ENCODE measurements at regions not wholly inside any gene's neighbourhood (a gene's known extent, or its start where the extent isn't known, plus 50 kb on each side); places are given as distances from the start of the nearest gene placed in this dataset.
A peak's percentile ranks its signal among the peaks of the same experiment; 100 is the strongest.

DNA sequence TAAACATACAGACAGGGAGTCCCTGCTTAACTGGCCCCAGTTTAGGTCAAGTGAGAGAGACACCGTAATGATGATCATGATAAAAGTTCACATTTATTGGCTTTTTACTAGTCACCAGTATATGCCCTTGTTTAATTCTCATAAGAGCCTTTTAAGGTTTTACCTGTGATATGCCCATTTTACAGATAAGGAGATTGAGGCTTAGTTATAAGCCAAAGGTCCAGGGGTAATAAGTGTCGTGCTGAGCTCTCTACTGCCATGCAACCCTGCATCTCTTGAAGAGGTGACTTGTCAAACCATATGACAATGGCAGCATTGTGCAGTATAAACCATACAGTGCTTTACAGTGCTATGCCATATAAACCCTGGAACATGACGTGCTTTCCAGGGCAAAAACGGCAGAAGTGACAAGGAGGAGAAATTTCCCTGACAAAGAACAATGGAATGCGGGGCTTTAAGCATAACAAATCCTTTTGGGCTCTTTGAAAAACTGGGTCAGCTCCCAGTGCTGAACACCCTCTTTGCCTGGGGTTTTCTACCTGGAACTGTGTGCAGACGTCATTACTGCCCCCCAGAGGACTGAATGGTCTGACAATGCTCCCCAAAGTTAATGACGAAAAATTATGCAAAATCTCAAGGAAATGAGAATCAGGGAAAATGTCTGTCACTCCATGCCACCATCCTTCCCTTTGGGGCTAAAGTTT, 59.7 kb upstream of the C14orf132 start:
- peak; percentile 22 for DNase-seq

DNA sequence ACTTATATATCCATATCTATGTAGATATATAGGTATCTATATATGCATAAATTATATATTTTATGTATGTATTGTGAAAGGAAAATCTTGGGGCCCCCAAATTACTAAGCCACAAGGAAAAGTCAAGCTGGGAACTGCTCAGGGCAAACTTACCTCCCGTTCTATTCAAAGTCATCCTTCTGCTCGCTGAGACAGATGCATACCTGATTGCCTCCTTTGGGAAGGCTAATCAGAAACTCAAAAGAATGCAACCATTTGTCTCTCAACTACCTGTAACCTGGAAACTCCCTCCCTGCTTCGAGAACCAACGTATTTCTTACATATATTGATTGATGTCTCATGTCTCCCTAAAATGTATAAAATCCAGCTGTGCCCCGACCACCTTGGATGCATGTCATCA, 58.8 kb upstream of the C14orf132 start:
- DNase-seq: no peak

DNA sequence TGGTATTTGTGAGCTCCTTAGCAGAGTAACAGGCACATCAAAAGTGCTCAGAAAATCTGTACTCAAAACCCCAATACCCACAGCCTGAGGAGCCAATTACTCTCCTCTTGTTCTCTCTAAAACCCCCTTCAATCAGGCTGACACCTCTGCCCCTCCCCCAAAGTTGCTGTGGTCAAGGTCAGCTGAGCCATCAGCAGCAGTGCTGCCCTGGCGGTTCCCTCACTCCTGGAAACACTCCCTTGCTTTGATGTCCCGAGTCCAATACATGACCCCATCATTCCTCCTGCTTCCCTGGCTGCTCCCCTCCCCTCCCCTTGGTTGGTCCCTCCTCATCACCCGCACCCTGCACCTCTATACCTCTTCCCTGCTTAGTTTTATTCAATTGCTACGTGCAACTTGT, 57.2 kb upstream of the C14orf132 start:
- DNase-seq: no peak

DNA sequence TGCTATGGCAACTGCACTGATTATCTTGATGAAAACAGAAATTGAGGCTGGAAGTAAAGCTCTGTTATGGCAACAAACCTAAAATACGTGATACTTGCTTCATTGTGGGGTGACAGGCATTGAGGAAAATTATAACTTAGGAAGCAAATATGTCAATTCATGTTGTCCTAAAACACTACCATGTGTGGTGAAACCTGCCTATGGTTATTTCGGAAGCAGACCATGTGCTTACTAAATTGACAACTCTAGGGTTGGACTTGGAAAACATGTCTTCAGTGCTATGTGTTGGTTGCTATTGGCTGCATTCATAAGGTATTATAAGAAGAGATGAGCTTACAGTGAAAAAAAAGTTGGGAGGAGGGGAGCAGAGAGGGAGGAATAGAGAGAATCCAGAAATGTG, 55.0 kb upstream of the C14orf132 start:
- DNase-seq: no peak

Measured in NCI-H1694 (cell line).